Stimulated activated CD8-positive, alpha-beta memory T cell treated with anti-CD3 and anti-CD28 coated beads, Interleukin-4, amount 100 ng/mL, for 1 hour (primary cell): ENCODE measurements at regions not wholly inside any gene's neighbourhood (a gene's known extent, or its start where the extent isn't known, plus 50 kb on each side); places are given as distances from the start of the nearest gene placed in this dataset.

Experiments used
- DNase-seq, 2 donors: peaks; one replicate each; pipeline ENCODE4 v3.0.0-alpha.2; 2020; ENCODE audit warnings: low read depth in 2 of 2, low spot score in 1 of 2

- DNase-seq: no peak
Measured at GRCh38 chr3:107428051-107428858, 51.0 kb downstream of the CCDC54 start.

GRCh38 chr3:107429320-107430181 lies 52.3 kb downstream of the CCDC54 start:
- DNase-seq: peak in 1 of 2 donors; percentile 29

GRCh38 chr3:107430214-107430995 lies 53.2 kb downstream of the CCDC54 start:
- no peak for DNase-seq

- peak in 1 of 2 donors; percentile 5 for DNase-seq
Measured at GRCh38 chr3:107430996-107431245, 53.7 kb downstream of the CCDC54 start.

- peak in 1 of 2 donors; percentile 2 for DNase-seq
Measured at GRCh38 chr3:107431246-107432012, 54.2 kb downstream of the CCDC54 start.

GRCh38 chr3:107432013-107432515 lies 54.8 kb downstream of the CCDC54 start:
- no peak for DNase-seq

- DNase-seq: no peak
Measured at GRCh38 chr3:107432646-107433045, 55.4 kb downstream of the CCDC54 start.

GRCh38 chr3:107436029-107436428 lies 58.8 kb downstream of the CCDC54 start:
- DNase-seq: no peak

- DNase-seq: no peak
Measured at GRCh38 chr3:107438671-107439070, 61.4 kb downstream of the CCDC54 start.

GRCh38 chr3:107441617-107442016 lies 64.4 kb downstream of the CCDC54 start:
- no peak for DNase-seq

- no peak for DNase-seq
Measured at GRCh38 chr3:107443461-107443860, 66.2 kb downstream of the CCDC54 start.

- DNase-seq: no peak
Measured at GRCh38 chr3:107446706-107447105, 69.5 kb downstream of the CCDC54 start.

- DNase-seq: no peak
Measured at GRCh38 chr3:107450254-107450893, 72.4 kb upstream of the BBX start.

- no peak for DNase-seq
Measured at GRCh38 chr3:107452436-107452835, 70.3 kb upstream of the BBX start.

- no peak for DNase-seq
Measured at GRCh38 chr3:107453504-107453903, 69.3 kb upstream of the BBX start.

GRCh38 chr3:107455621-107456020 lies 67.1 kb upstream of the BBX start:
- no peak for DNase-seq

GRCh38 chr3:107456501-107456900 lies 66.3 kb upstream of the BBX start:
- no peak for DNase-seq

- no peak for DNase-seq
Measured at GRCh38 chr3:107458871-107459270, 63.9 kb upstream of the BBX start.

GRCh38 chr3:107461721-107462120 lies 61.0 kb upstream of the BBX start:
- DNase-seq: no peak

- DNase-seq: no peak
Measured at GRCh38 chr3:107464037-107464436, 58.7 kb upstream of the BBX start.
